Ishikawa (cell line): ENCODE measurements at regions not wholly inside any gene's neighbourhood (a gene's known extent, or its start where the extent isn't known, plus 50 kb on each side); places are given as distances from the start of the nearest gene placed in this dataset.

Source experiments
- CEBPB ChIP-seq: IDR thresholded peaks from 2 replicates; pipeline ENCODE4 v1.6.1; 2012
- CREB1 ChIP-seq: IDR thresholded peaks from 2 replicates; pipeline ENCODE4 v1.6.1; 2012; ENCODE audit warnings: low read depth
- EGR1 ChIP-seq: IDR thresholded peaks from 2 replicates; pipeline ENCODE4 v1.6.1; 2012
- EP300 ChIP-seq: IDR thresholded peaks from 2 replicates; pipeline ENCODE4 v1.6.1; 2012; ENCODE audit warnings: borderline replicate concordance
- FOXM1 ChIP-seq: IDR thresholded peaks from 2 replicates; pipeline ENCODE4 v1.6.1; 2012; ENCODE audit warnings: low read depth, borderline replicate concordance
- MAX ChIP-seq: IDR thresholded peaks from 2 replicates; pipeline ENCODE4 v1.6.1; 2012
- NFIC ChIP-seq: IDR thresholded peaks from 2 replicates; pipeline ENCODE4 v1.6.1; 2012
- RAD21 ChIP-seq: IDR thresholded peaks from 2 replicates; pipeline ENCODE4 v1.6.1; 2012; ENCODE audit warnings: low read depth
- REST ChIP-seq: IDR thresholded peaks from 2 replicates; pipeline ENCODE4 v1.6.1; 2012; ENCODE audit warnings: low read depth, mild to moderate bottlenecking
- TAF1 ChIP-seq: IDR thresholded peaks from 2 replicates; pipeline ENCODE4 v1.6.1; 2012; ENCODE audit warnings: low read depth, mild to moderate bottlenecking
- TCF12 ChIP-seq: IDR thresholded peaks from 2 replicates; pipeline ENCODE4 v1.6.1; 2012; ENCODE audit warnings: low read depth
- TEAD4 ChIP-seq: IDR thresholded peaks from 2 replicates; pipeline ENCODE4 v1.6.1; 2012
- USF1 ChIP-seq: IDR thresholded peaks from 2 replicates; pipeline ENCODE4 v1.6.1; 2012
- YY1 ChIP-seq: IDR thresholded peaks from 2 replicates; pipeline ENCODE4 v1.6.1; 2012; ENCODE audit warnings: low read depth
- ZBTB7A ChIP-seq: IDR thresholded peaks from 2 replicates; pipeline ENCODE4 v1.6.1; 2012; ENCODE audit warnings: low read depth

- no peak for TF ChIP-seq REST
- no peak for TF ChIP-seq ZBTB7A
- TF ChIP-seq NFIC, result no peak
- TF ChIP-seq FOXM1, result no peak
- TF ChIP-seq TCF12, result no peak
- no peak for TF ChIP-seq MAX
- no peak for TF ChIP-seq RAD21
- TF ChIP-seq EGR1, result no peak
Measured at GRCh38 chr22:34841911-34842310, 224.0 kb upstream of the ISX start.

GRCh38 chr22:34842630-34843029, 223.3 kb upstream of the ISX start:
- no peak for TF ChIP-seq EGR1
- TF ChIP-seq REST, result no peak
- no peak for TF ChIP-seq RAD21
- TF ChIP-seq ZBTB7A, result no peak
- TF ChIP-seq FOXM1, result no peak
- no peak for TF ChIP-seq USF1
- no peak for TF ChIP-seq CREB1
- TF ChIP-seq EP300, result no peak
- no peak for TF ChIP-seq CEBPB
- TF ChIP-seq MAX, result no peak
- no peak for TF ChIP-seq NFIC

GRCh38 chr22:34845391-34845790, 220.6 kb upstream of the ISX start:
- TF ChIP-seq REST (no peak), TCF12 (no peak), CEBPB (no peak), NFIC (no peak), YY1 (no peak), USF1 (no peak), EGR1 (no peak), TAF1 (no peak), CREB1 (no peak), TEAD4 (no peak), MAX (no peak), ZBTB7A (no peak), FOXM1 (no peak), EP300 (no peak), RAD21 (no peak)

- TF ChIP-seq EGR1, result no peak
- no peak for TF ChIP-seq MAX
- no peak for TF ChIP-seq NFIC
Measured at GRCh38 chr22:34847072-34847471, 218.9 kb upstream of the ISX start.

- no peak for TF ChIP-seq TAF1
- no peak for TF ChIP-seq EP300
- TF ChIP-seq ZBTB7A, result no peak
- no peak for TF ChIP-seq TEAD4
- no peak for TF ChIP-seq MAX
- no peak for TF ChIP-seq REST
- no peak for TF ChIP-seq NFIC
Measured at GRCh38 chr22:34849965-34850364, 216.0 kb upstream of the ISX start.
